HEK293 (cell line): ENCODE measurements at regions not wholly inside any gene's neighbourhood (a gene's known extent, or its start where the extent isn't known, plus 50 kb on each side); places are given as distances from the start of the nearest gene placed in this dataset.

Experiments
- CTCF ChIA-PET: fragments of 350-600 bp; formaldehyde crosslinking; extraction: SDS; loops from one replicate; lab custom pipeline; 2021; ENCODE audit warnings: antibody characterized with exemption; lab: Yijun Ruan, JAX
- POLR2A ChIA-PET: fragments of 300-600 bp; formaldehyde crosslinking; extraction: SDS; loops from one replicate; lab custom pipeline; 2020; ENCODE audit warnings: antibody characterized with exemption, inconsistent platforms; lab: Yijun Ruan, JAX
- H3K27ac ChIP-seq: fragments of 200-500 bp; sonication (Bioruptor generic); 2 replicates; pipeline ENCODE4 v1.5.1; 2014; ENCODE audit warnings: low read depth, low read length, control low read depth, inconsistent platforms; ENCODE audit errors: extremely low read depth
- H3K36me3 ChIP-seq, 2 experiments: fragments of 200-500 bp in 1 of 2; sonication (Bioruptor generic) in 1 of 2; 1 replicate in 1 of 2; 2 replicates in 1 of 2; pipeline ENCODE4 v1.5.1; 2014 to 2017; ENCODE audit warnings: inconsistent platforms in 2 of 2, low read length in 2 of 2; ENCODE audit not compliant: control insufficient read depth in 2 of 2, insufficient read depth in 1 of 2
- H3K4me1 ChIP-seq: fragments of 200-500 bp; sonication (Bioruptor generic); 2 replicates; pipeline ENCODE4 v1.5.1; 2014; ENCODE audit warnings: mild to moderate bottlenecking, low read length, inconsistent platforms; ENCODE audit not compliant: control insufficient read depth, insufficient read depth
- H3K4me3 ChIP-seq: 2 replicates; pipeline ENCODE4 v1.5.1; 2011; ENCODE audit warnings: low read depth, mild to moderate bottlenecking, control low read depth, low read length, moderate library complexity
- H3K9me3 ChIP-seq: fragments of 200-500 bp; sonication (Bioruptor generic); 2 replicates; pipeline ENCODE4 v1.5.1; 2014; ENCODE audit warnings: low read depth, low read length, inconsistent platforms; ENCODE audit not compliant: control insufficient read depth, insufficient read depth
- HOXC10 ChIP-seq: sonication (generic); formaldehyde crosslinking; IDR thresholded peaks from 2 replicates; pipeline ENCODE4 v1.8.1; 2023; ENCODE audit warnings: mild to moderate bottlenecking, missing genetic modification reagents
- KLF9 ChIP-seq: fragments of 450-650 bp; formaldehyde crosslinking; IDR thresholded peaks from 2 replicates; pipeline ENCODE4 v1.5.1; 2016; ENCODE audit warnings: missing biosample characterization, missing genetic modification characterization, low read depth
- MYNN ChIP-seq: fragments of 450-650 bp; formaldehyde crosslinking; IDR thresholded peaks from 2 replicates; pipeline ENCODE4 v1.5.1; 2016; ENCODE audit warnings: missing biosample characterization, missing genetic modification characterization, borderline replicate concordance
- OVOL3 ChIP-seq: fragments of 450-650 bp; formaldehyde crosslinking; IDR thresholded peaks from 2 replicates; pipeline ENCODE4 v1.5.1; 2016; ENCODE audit warnings: missing biosample characterization, missing genetic modification characterization
- PRDM1 ChIP-seq: fragments of 450-650 bp; formaldehyde crosslinking; IDR thresholded peaks from 2 replicates; pipeline ENCODE4; 2016; ENCODE audit warnings: missing biosample characterization, missing genetic modification characterization
- SCRT2 ChIP-seq: fragments of 450-650 bp; formaldehyde crosslinking; IDR thresholded peaks from 2 replicates; pipeline ENCODE4 v1.5.1; 2016; ENCODE audit warnings: missing biosample characterization, missing genetic modification characterization
- WT1 ChIP-seq: fragments of 450-650 bp; formaldehyde crosslinking; IDR thresholded peaks from 2 replicates; pipeline ENCODE4 v1.5.1; 2016; ENCODE audit warnings: missing biosample characterization, missing genetic modification characterization
- ZBTB20 ChIP-seq: fragments of 450-650 bp; formaldehyde crosslinking; IDR thresholded peaks from 2 replicates; pipeline ENCODE4 v1.5.1; 2016; ENCODE audit warnings: missing biosample characterization, missing genetic modification characterization
- ZEB2 ChIP-seq: fragments of 450-650 bp; formaldehyde crosslinking; IDR thresholded peaks from 2 replicates; pipeline ENCODE4 v1.5.1; 2016; ENCODE audit warnings: missing biosample characterization, missing genetic modification characterization
- ZFP37 ChIP-seq: fragments of 450-650 bp; formaldehyde crosslinking; IDR thresholded peaks from 2 replicates; pipeline ENCODE4 v1.5.1; 2016; ENCODE audit warnings: missing biosample characterization, missing genetic modification characterization
- ZNF132 ChIP-seq: fragments of 450-650 bp; formaldehyde crosslinking; IDR thresholded peaks from 2 replicates; pipeline ENCODE4 v1.5.1; 2017; ENCODE audit warnings: missing biosample characterization, missing genetic modification characterization, borderline replicate concordance
- ZNF266 ChIP-seq: fragments of 450-650 bp; formaldehyde crosslinking; IDR thresholded peaks from 2 replicates; pipeline ENCODE4 v1.5.1; 2016; ENCODE audit warnings: missing biosample characterization, missing genetic modification characterization, low read depth
- ZNF274 ChIP-seq, 2 experiments: fragments of 200-500 bp in 1 of 2; fragments of 450-650 bp in 1 of 2; sonication (Bioruptor generic) in 1 of 2; formaldehyde crosslinking in 1 of 2; IDR thresholded peaks; 2 replicates each; pipeline versions ENCODE4 v1.5.1 to v1.6.1; 2014 to 2016; ENCODE audit warnings: borderline replicate concordance in 1 of 2, inconsistent platforms in 1 of 2, low read length in 1 of 2, missing biosample characterization in 1 of 2, missing genetic modification characterization in 1 of 2
- ZNF311 ChIP-seq: fragments of 450-650 bp; formaldehyde crosslinking; IDR thresholded peaks from 2 replicates; pipeline ENCODE4 v1.5.1; 2017; ENCODE audit warnings: missing biosample characterization, missing genetic modification characterization, borderline replicate concordance
- ZNF366 ChIP-seq: fragments of 450-650 bp; formaldehyde crosslinking; conservative IDR thresholded peaks from 2 replicates; pipeline ENCODE4 v1.5.1; 2016; ENCODE audit warnings: missing biosample characterization, missing genetic modification characterization
- ZNF37A ChIP-seq: fragments of 450-650 bp; IDR thresholded peaks from 2 replicates; pipeline ENCODE4 v1.5.1; 2018; ENCODE audit warnings: missing biosample characterization, missing genetic modification characterization
- ZNF394 ChIP-seq: fragments of 450-650 bp; formaldehyde crosslinking; IDR thresholded peaks from 2 replicates; pipeline ENCODE4 v1.5.1; 2016; ENCODE audit warnings: missing biosample characterization, missing genetic modification characterization, mild to moderate bottlenecking, moderate library complexity, borderline replicate concordance
- ZNF501 ChIP-seq: fragments of 450-650 bp; formaldehyde crosslinking; IDR thresholded peaks from 2 replicates; pipeline ENCODE4 v1.5.1; 2016; ENCODE audit warnings: missing biosample characterization, missing genetic modification characterization
- ZNF560 ChIP-seq: fragments of 450-650 bp; formaldehyde crosslinking; IDR thresholded peaks from 2 replicates; pipeline ENCODE4 v1.5.1; 2017; ENCODE audit warnings: missing biosample characterization, missing genetic modification characterization, borderline replicate concordance
- ZNF610 ChIP-seq: fragments of 450-650 bp; formaldehyde crosslinking; IDR thresholded peaks from 2 replicates; pipeline ENCODE4 v1.5.1; 2016; ENCODE audit warnings: missing biosample characterization, missing genetic modification characterization, borderline replicate concordance
- ZNF621 ChIP-seq: fragments of 450-650 bp; formaldehyde crosslinking; IDR thresholded peaks from 2 replicates; pipeline ENCODE4 v1.5.1; 2017; ENCODE audit warnings: missing biosample characterization, missing genetic modification characterization
- ZNF664 ChIP-seq: fragments of 450-650 bp; formaldehyde crosslinking; IDR thresholded peaks from 2 replicates; pipeline ENCODE4 v1.5.1; 2016; ENCODE audit warnings: missing biosample characterization, missing genetic modification characterization
- TF ChIP-seq, protein P1 (sequence below): fragments of 450-650 bp; formaldehyde crosslinking; IDR thresholded peaks from 2 replicates; pipeline ENCODE4 v1.5.1; 2016; ENCODE audit warnings: missing biosample characterization, missing genetic modification characterization
- TF ChIP-seq, protein P2 (sequence below): fragments of 450-650 bp; formaldehyde crosslinking; IDR thresholded peaks from 2 replicates; pipeline ENCODE4 v1.5.1; 2016; ENCODE audit warnings: missing biosample characterization, missing genetic modification characterization
- TF ChIP-seq, protein P3 (sequence below): fragments of 450-650 bp; formaldehyde crosslinking; IDR thresholded peaks from 2 replicates; pipeline ENCODE4 v1.5.1; 2016; ENCODE audit warnings: missing biosample characterization, missing genetic modification characterization
- TF ChIP-seq, protein P4 (sequence below): fragments of 450-650 bp; formaldehyde crosslinking; IDR thresholded peaks from 2 replicates; pipeline ENCODE4 v1.5.1; 2016; ENCODE audit warnings: missing biosample characterization, missing genetic modification characterization
- TF ChIP-seq, protein P5 (sequence below): fragments of 450-650 bp; formaldehyde crosslinking; IDR thresholded peaks from 2 replicates; pipeline ENCODE4 v1.5.1; 2016; ENCODE audit warnings: missing biosample characterization, missing genetic modification characterization

DNA sequence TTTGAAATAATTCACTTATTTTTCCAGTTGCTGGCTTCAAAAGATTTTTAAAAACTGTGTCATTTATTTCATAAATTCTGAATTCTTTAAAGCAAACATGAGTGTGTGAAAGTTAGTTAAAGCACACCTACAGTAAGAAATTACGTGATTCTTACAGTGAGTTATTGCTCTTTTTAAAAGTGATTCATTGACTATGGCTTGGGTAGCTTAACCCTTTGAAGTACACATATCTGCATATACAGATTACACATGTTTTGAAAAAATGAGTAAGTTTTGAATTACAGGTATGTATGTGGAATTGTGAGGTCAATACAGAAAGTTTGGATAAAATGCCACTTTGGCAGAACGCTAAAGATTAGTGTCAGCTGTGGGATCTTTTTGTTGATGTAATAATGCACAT lies 64.5 kb upstream of the MBNL1 start:
- TF ChIP-seq ZFP37 (tag by site-specific recombination) (no peak), ZNF311 (tag by site-specific recombination) (no peak), ZNF394 (no peak), ZNF610 (tag by site-specific recombination) (no peak), MYNN (tag by site-specific recombination) (no peak), ZNF274 (IDR thresholded peaks at IDR 0.05; ENCODE audit: low read length) (no peak), ZNF274 (tag by site-specific recombination; IDR thresholded peaks at IDR 0.05; ENCODE audit: borderline replicate concordance) (no peak), WT1 (no peak), SCRT2 (tag by site-specific recombination) (no peak), KLF9 (no peak), ZNF366 (no peak), ZNF501 (tag by site-specific recombination) (no peak), ZNF560 (tag by site-specific recombination) (no peak), ZBTB20 (tag by site-specific recombination) (no peak), ZNF664 (tag by site-specific recombination) (no peak), HOXC10 (CRISPR knock-in tag) (no peak)
- TF ChIP-seq, protein P1, sequence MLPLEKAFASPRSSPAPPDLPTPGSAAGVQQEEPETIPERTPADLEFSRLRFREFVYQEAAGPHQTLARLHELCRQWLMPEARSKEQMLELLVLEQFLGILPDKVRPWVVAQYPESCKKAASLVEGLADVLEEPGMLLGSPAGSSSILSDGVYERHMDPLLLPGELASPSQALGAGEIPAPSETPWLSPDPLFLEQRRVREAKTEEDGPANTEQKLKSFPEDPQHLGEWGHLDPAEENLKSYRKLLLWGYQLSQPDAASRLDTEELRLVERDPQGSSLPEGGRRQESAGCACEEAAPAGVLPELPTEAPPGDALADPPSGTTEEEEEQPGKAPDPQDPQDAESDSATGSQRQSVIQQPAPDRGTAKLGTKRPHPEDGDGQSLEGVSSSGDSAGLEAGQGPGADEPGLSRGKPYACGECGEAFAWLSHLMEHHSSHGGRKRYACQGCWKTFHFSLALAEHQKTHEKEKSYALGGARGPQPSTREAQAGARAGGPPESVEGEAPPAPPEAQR = no peak
- TF ChIP-seq, protein P2, sequence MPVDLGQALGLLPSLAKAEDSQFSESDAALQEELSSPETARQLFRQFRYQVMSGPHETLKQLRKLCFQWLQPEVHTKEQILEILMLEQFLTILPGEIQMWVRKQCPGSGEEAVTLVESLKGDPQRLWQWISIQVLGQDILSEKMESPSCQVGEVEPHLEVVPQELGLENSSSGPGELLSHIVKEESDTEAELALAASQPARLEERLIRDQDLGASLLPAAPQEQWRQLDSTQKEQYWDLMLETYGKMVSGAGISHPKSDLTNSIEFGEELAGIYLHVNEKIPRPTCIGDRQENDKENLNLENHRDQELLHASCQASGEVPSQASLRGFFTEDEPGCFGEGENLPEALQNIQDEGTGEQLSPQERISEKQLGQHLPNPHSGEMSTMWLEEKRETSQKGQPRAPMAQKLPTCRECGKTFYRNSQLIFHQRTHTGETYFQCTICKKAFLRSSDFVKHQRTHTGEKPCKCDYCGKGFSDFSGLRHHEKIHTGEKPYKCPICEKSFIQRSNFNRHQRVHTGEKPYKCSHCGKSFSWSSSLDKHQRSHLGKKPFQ = no peak
- TF ChIP-seq, all 188 proteins: peak for 0
- Histone ChIP-seq H3K4me1 (no peaks in the 10 kb centered on the region), H3K27ac (no peak overlapping the region), H3K4me3 (no peak overlapping the region), H3K9me3 (no peaks in the 10 kb centered on the region), H3K36me3 (no peaks in the 10 kb centered on the region)
- POLR2A ChIA-PET = no interaction called here
- CTCF ChIA-PET = no interaction called here

DNA sequence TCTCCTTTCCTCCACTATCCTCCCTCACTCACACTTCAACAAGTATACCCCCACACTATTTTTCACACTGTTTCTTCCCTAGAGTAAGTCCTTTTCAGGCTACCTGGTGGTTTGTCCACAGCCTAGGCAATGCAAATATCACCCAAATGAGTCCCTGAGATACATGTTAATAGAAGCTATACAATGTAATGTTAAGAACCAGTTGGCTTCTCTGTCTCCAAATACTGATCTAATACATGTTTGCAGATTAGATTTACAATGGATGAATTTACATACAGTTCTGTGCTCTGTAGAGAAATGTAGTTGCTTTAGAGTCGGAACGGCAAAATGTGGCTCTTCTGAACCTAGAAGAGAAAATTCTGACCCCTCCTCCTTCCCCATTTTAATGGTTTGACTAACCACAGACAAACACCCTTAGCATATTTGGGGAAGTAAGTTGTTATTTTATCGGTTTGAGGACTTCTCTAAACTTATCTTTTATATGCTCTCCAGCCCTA lies 63.6 kb upstream of the MBNL1 start:
- Histone ChIP-seq H3K36me3 (no peaks in the 10 kb centered on the region), H3K4me1 (no peaks in the 10 kb centered on the region), H3K4me3 (no peak overlapping the region), H3K27ac (no peak overlapping the region), H3K9me3 (no peaks in the 10 kb centered on the region)
- POLR2A ChIA-PET = no interaction called here
- CTCF ChIA-PET = interaction anchor here (0.8 kb wide), 1 partner anchor 17 kb away, joined by 3 read pairs; no protein-coding TSS in a partner anchor
- TF ChIP-seq ZNF266 (tag by site-specific recombination) (no peak), ZNF132 (no peak), ZEB2 (no peak), ZNF37A (tag by site-specific recombination) (no peak), OVOL3 (tag by site-specific recombination) (no peak), ZNF621 (tag by site-specific recombination) (no peak), PRDM1 (tag by site-specific recombination) (no peak)
- TF ChIP-seq, protein P3, sequence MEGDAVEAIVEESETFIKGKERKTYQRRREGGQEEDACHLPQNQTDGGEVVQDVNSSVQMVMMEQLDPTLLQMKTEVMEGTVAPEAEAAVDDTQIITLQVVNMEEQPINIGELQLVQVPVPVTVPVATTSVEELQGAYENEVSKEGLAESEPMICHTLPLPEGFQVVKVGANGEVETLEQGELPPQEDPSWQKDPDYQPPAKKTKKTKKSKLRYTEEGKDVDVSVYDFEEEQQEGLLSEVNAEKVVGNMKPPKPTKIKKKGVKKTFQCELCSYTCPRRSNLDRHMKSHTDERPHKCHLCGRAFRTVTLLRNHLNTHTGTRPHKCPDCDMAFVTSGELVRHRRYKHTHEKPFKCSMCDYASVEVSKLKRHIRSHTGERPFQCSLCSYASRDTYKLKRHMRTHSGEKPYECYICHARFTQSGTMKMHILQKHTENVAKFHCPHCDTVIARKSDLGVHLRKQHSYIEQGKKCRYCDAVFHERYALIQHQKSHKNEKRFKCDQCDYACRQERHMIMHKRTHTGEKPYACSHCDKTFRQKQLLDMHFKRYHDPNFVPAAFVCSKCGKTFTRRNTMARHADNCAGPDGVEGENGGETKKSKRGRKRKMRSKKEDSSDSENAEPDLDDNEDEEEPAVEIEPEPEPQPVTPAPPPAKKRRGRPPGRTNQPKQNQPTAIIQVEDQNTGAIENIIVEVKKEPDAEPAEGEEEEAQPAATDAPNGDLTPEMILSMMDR (tag by site-specific recombination) = no peak
- TF ChIP-seq, protein P4, sequence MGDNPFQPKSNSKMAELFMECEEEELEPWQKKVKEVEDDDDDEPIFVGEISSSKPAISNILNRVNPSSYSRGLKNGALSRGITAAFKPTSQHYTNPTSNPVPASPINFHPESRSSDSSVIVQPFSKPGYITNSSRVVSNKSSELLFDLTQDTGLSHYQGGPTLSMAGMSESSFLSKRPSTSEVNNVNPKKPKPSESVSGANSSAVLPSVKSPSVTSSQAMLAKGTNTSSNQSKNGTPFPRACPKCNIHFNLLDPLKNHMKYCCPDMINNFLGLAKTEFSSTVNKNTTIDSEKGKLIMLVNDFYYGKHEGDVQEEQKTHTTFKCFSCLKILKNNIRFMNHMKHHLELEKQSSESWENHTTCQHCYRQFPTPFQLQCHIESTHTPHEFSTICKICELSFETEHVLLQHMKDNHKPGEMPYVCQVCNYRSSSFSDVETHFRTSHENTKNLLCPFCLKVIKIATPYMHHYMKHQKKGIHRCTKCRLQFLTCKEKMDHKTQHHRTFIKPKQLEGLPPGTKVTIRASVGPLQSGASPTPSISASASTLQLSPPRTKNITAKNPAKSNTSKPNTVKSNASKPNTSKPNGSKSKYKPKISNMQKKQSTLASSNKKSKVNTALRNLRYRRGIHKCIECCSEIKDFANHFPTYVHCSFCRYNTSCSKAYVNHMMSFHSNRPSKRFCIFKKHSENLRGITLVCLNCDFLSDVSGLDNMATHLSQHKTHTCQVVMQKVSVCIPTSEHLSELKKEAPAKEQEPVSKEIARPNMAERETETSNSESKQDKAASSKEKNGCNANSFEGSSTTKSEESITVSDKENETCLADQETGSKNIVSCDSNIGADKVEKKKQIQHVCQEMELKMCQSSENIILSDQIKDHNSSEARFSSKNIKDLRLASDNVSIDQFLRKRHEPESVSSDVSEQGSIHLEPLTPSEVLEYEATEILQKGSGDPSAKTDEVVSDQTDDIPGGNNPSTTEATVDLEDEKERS (tag by site-specific recombination) = no peak
- TF ChIP-seq, protein P5, sequence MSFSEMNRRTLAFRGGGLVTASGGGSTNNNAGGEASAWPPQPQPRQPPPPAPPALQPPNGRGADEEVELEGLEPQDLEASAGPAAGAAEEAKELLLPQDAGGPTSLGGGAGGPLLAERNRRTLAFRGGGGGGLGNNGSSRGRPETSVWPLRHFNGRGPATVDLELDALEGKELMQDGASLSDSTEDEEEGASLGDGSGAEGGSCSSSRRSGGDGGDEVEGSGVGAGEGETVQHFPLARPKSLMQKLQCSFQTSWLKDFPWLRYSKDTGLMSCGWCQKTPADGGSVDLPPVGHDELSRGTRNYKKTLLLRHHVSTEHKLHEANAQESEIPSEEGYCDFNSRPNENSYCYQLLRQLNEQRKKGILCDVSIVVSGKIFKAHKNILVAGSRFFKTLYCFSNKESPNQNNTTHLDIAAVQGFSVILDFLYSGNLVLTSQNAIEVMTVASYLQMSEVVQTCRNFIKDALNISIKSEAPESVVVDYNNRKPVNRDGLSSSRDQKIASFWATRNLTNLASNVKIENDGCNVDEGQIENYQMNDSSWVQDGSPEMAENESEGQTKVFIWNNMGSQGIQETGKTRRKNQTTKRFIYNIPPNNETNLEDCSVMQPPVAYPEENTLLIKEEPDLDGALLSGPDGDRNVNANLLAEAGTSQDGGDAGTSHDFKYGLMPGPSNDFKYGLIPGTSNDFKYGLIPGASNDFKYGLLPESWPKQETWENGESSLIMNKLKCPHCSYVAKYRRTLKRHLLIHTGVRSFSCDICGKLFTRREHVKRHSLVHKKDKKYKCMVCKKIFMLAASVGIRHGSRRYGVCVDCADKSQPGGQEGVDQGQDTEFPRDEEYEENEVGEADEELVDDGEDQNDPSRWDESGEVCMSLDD (tag by site-specific recombination) = no peak
